Karpas-422 (cell line): ENCODE measurements at regions not wholly inside any gene's neighbourhood (a gene's known extent, or its start where the extent isn't known, plus 50 kb on each side); places are given as distances from the start of the nearest gene placed in this dataset.

ENCODE experiments used
- DNase-seq: peaks from one replicate; pipeline ENCODE4 v3.0.0-alpha.2; 2015
- H2AFZ ChIP-seq: fragments of 200-600 bp; sonication (generic); 2 replicates; pipeline ENCODE4 v1.6.1; 2014; ENCODE audit warnings: antibody characterized with exemption, low read length, mixed read lengths
- H3K27ac ChIP-seq: fragments of 200-600 bp; sonication (generic); 2 replicates; pipeline ENCODE4 v1.5.1; 2014; ENCODE audit warnings: mild to moderate bottlenecking, low read length, moderate library complexity
- H3K27me3 ChIP-seq: fragments of 200-600 bp; sonication (generic); 2 replicates; pipeline ENCODE4 v1.6.1; 2014; ENCODE audit warnings: low read length, mixed read lengths
- H3K36me3 ChIP-seq: fragments of 200-600 bp; sonication (generic); 2 replicates; pipeline ENCODE4 v1.6.1; 2014; ENCODE audit warnings: low read length, mixed read lengths; ENCODE audit not compliant: insufficient read depth
- H3K4me1 ChIP-seq: fragments of 200-600 bp; sonication (generic); 2 replicates; pipeline ENCODE4 v1.6.1; 2014; ENCODE audit warnings: mild to moderate bottlenecking, low read length, mixed read lengths
- H3K4me2 ChIP-seq: fragments of 200-600 bp; sonication (generic); 2 replicates; pipeline ENCODE4 v1.6.1; 2014; ENCODE audit warnings: low read length, low read depth, mild to moderate bottlenecking; ENCODE audit not compliant: poor library complexity, severe bottlenecking
- H3K4me3 ChIP-seq: fragments of 200-600 bp; sonication (generic); 2 replicates; pipeline ENCODE4 v1.5.1; 2014; ENCODE audit warnings: mild to moderate bottlenecking, antibody characterized with exemption, low read length, mixed read lengths
- H3K79me2 ChIP-seq: fragments of 200-600 bp; sonication (generic); 2 replicates; pipeline ENCODE4 v1.6.1; 2014; ENCODE audit warnings: mild to moderate bottlenecking, low read length, mixed read lengths
- H3K9ac ChIP-seq: fragments of 200-600 bp; sonication (generic); 2 replicates; pipeline ENCODE4 v1.6.0; 2014; ENCODE audit warnings: low read length
- H3K9me2 ChIP-seq: fragments of 200-600 bp; sonication (generic), shearing (Covaris generic); replicated peaks from 2 replicates; pipeline ENCODE4 v1.6.0; 2014; ENCODE audit warnings: mild to moderate bottlenecking, low read length, moderate library complexity; ENCODE audit not compliant: insufficient read depth
- H3K9me3 ChIP-seq: fragments of 300-700, 200-600 bp; sonication (generic); 2 replicates; pipeline ENCODE4 v1.6.1; 2014; ENCODE audit warnings: low read length, mixed read lengths
- H4K20me1 ChIP-seq: fragments of 200-600 bp; sonication (generic); 2 replicates; pipeline ENCODE4 v1.6.1; 2014; ENCODE audit warnings: mild to moderate bottlenecking, antibody characterized with exemption, low read length, low read depth; ENCODE audit not compliant: insufficient read depth

- H3K9me3 ChIP-seq = no peaks in the 10 kb centered on the region
- H3K4me1 ChIP-seq = no peaks in the 10 kb centered on the region
- no peak overlapping the region for H3K4me3 ChIP-seq
- no peak overlapping the region for H3K9ac ChIP-seq
- no peak overlapping the region for H2AFZ ChIP-seq
- no peaks in the 10 kb centered on the region for H3K79me2 ChIP-seq
- no peaks in the 10 kb centered on the region for H3K36me3 ChIP-seq
- no peaks in the 10 kb centered on the region for H3K27me3 ChIP-seq
- H3K9me2 ChIP-seq = no peaks in the 10 kb centered on the region; the same call in 1 of the 2 replicates
- DNase-seq = no peak
- H4K20me1 ChIP-seq = no peaks in the 10 kb centered on the region
- H3K4me2 ChIP-seq = no peak overlapping the region
- H3K27ac ChIP-seq = no peak overlapping the region
Observed at GRCh38 chr14:54200726-54201125, 196.1 kb upstream of the CDKN3 start.

DNA sequence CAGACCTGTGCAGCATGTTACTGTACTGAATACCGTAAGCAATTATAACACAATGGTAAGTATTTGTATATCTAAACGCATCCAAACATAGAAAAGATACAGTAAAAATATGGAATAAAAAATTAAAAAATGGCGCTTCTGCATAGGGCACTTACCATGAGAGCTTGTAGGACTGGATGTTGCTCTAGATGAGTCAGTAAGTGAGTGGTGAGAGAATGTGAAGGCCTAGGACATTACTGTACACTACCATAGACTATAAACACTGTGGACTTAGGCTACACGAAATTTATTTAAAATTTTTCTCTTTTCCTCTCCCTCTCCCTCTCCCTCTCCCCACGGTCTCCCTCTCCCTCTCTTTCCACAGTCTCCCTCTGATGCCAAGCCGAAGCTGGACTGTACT lies 194.5 kb upstream of the CDKN3 start:
- Histone ChIP-seq H3K4me2 (no peak overlapping the region), H3K27ac (no peak overlapping the region), H3K79me2 (no peaks in the 10 kb centered on the region), H3K36me3 (no peaks in the 10 kb centered on the region), H3K9me2 (no peaks in the 10 kb centered on the region; the same call in 1 of the 2 replicates), H3K4me3 (no peak overlapping the region), H4K20me1 (no peaks in the 10 kb centered on the region), H3K9ac (no peak overlapping the region), H3K4me1 (no peaks in the 10 kb centered on the region), H2AFZ (no peak overlapping the region), H3K27me3 (no peaks in the 10 kb centered on the region), H3K9me3 (no peaks in the 10 kb centered on the region)
- no peak for DNase-seq

DNA sequence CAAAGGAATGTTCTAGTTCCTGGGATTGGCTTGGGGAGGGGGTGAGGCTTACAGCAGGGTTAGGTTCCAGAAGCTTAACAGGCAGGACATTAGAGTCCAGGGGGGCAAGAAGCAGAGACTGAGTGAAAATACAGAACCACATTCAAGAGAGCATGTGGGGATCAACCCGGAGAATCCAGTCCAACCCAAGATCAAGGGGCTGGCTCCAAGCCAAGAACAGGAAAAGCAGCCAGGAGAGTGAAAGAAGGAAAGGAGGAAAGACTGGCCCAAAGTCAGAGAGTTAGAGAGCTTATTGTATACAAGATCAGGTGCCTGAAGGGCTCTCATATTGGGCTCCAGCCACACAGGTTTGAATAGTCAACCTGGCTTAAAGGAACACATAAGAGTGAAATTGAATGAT lies 190.3 kb upstream of the CDKN3 start:
- no peak overlapping the region for H3K4me2 ChIP-seq

GRCh38 chr14:54207075-54207474 lies 189.7 kb upstream of the CDKN3 start:
- H3K9me2 ChIP-seq = no peaks in the 10 kb centered on the region

More for the DNA sequence above, 190.3 kb upstream of the CDKN3 start:
- no peaks in the 10 kb centered on the region for H3K9me2 ChIP-seq
- H3K9ac ChIP-seq = no peak overlapping the region
- H4K20me1 ChIP-seq = no peaks in the 10 kb centered on the region
- no peaks in the 10 kb centered on the region for H3K36me3 ChIP-seq
- H3K27ac ChIP-seq = no peak overlapping the region
- no peak overlapping the region for H2AFZ ChIP-seq
- no peaks in the 10 kb centered on the region for H3K79me2 ChIP-seq
- no peak for DNase-seq
- no peaks in the 10 kb centered on the region for H3K27me3 ChIP-seq
- H3K9me3 ChIP-seq = no peaks in the 10 kb centered on the region
- no peak overlapping the region for H3K4me3 ChIP-seq
- H3K4me1 ChIP-seq = no peaks in the 10 kb centered on the region

GRCh38 chr14:54207476-54208462 lies 189.0 kb upstream of the CDKN3 start:
- Histone ChIP-seq H3K79me2 (no peaks in the 10 kb centered on the region), H2AFZ (no peak overlapping the region), H3K4me3 (no peak overlapping the region), H3K36me3 (no peaks in the 10 kb centered on the region), H3K9me3 (no peaks in the 10 kb centered on the region), H3K9ac (no peak overlapping the region), H3K27me3 (no peaks in the 10 kb centered on the region), H3K4me1 (no peaks in the 10 kb centered on the region), H4K20me1 (no peaks in the 10 kb centered on the region), H3K27ac (no peak overlapping the region), H3K4me2 (no peak overlapping the region), H3K9me2 (no peaks in the 10 kb centered on the region)
- DNase-seq = no peak

More at GRCh38 chr14:54207075-54207474, 189.7 kb upstream of the CDKN3 start:
- no peaks in the 10 kb centered on the region for H3K4me1 ChIP-seq
- DNase-seq = no peak
- no peak overlapping the region for H3K27ac ChIP-seq
- H4K20me1 ChIP-seq = no peaks in the 10 kb centered on the region
- H3K4me2 ChIP-seq = no peak overlapping the region
- H3K9ac ChIP-seq = no peak overlapping the region
- no peaks in the 10 kb centered on the region for H3K36me3 ChIP-seq
- no peaks in the 10 kb centered on the region for H3K9me3 ChIP-seq
- H3K4me3 ChIP-seq = no peak overlapping the region
- H3K79me2 ChIP-seq = no peaks in the 10 kb centered on the region
- no peaks in the 10 kb centered on the region for H3K27me3 ChIP-seq
- no peak overlapping the region for H2AFZ ChIP-seq

DNA sequence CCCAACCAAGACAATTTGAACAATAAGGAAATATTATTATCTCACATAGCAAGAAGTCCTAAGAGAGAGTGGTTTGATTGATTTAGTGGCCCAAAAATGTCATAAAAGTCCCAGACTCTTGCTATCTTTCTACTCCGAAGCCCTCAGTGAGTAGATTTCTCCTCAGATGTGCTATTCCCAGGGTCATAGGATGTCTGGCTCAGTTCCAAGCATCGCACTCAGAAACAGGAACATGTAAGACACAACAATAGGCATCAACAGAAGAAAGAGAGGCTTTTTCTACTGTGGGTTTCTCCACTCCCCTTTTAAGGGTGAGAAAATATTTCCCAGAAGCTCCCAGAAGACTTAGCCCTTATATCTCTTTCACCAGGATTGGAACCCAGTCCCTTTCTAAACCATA lies 188.1 kb upstream of the CDKN3 start:
- Histone ChIP-seq H4K20me1 (no peaks in the 10 kb centered on the region), H3K9ac (no peak overlapping the region), H3K9me3 (no peaks in the 10 kb centered on the region), H3K4me2 (no peak overlapping the region), H3K9me2 (no peaks in the 10 kb centered on the region), H2AFZ (no peak overlapping the region), H3K4me3 (no peak overlapping the region), H3K27me3 (no peaks in the 10 kb centered on the region), H3K4me1 (no peaks in the 10 kb centered on the region), H3K27ac (no peak overlapping the region), H3K36me3 (no peaks in the 10 kb centered on the region), H3K79me2 (no peaks in the 10 kb centered on the region)
- no peak for DNase-seq

- no peak overlapping the region for H3K4me2 ChIP-seq
- no peaks in the 10 kb centered on the region for H3K36me3 ChIP-seq
- no peak overlapping the region for H3K9ac ChIP-seq
- no peak overlapping the region for H3K27ac ChIP-seq
- H3K9me2 ChIP-seq = no peaks in the 10 kb centered on the region
- no peaks in the 10 kb centered on the region for H3K79me2 ChIP-seq
- H2AFZ ChIP-seq = no peak overlapping the region
- no peaks in the 10 kb centered on the region for H4K20me1 ChIP-seq
- no peaks in the 10 kb centered on the region for H3K27me3 ChIP-seq
- no peaks in the 10 kb centered on the region for H3K9me3 ChIP-seq
- DNase-seq = no peak
- no peak overlapping the region for H3K4me3 ChIP-seq
- H3K4me1 ChIP-seq = no peaks in the 10 kb centered on the region
Observed at GRCh38 chr14:54209511-54210250, 187.1 kb upstream of the CDKN3 start.

GRCh38 chr14:54211551-54212308 lies 185.1 kb upstream of the CDKN3 start:
- Histone ChIP-seq H3K79me2 (no peaks in the 10 kb centered on the region), H3K4me3 (no peak overlapping the region), H3K27ac (no peak overlapping the region), H3K9ac (no peak overlapping the region), H3K36me3 (no peaks in the 10 kb centered on the region), H3K9me2 (no peaks in the 10 kb centered on the region), H4K20me1 (no peaks in the 10 kb centered on the region), H3K4me1 (no peaks in the 10 kb centered on the region), H3K27me3 (no peaks in the 10 kb centered on the region), H3K4me2 (no peak overlapping the region), H3K9me3 (no peaks in the 10 kb centered on the region), H2AFZ (no peak overlapping the region)
- DNase-seq = no peak
